GM23338 (cell line): ENCODE measurements at regions not wholly inside any gene's neighbourhood (a gene's known extent, or its start where the extent isn't known, plus 50 kb on each side); places are given as distances from the start of the nearest gene placed in this dataset.

ENCODE experiments used
- ATAC-seq: fragments of 200-7000 bp; cut with Tn5 transposase; 3 replicates; pipeline ENCODE4 v1.9.1; 2020
- DNase-seq: peaks from one replicate; pipeline ENCODE4 v3.0.0-alpha.2; 2015; ENCODE audit warnings: low spot score
- H2AFZ ChIP-seq: fragments of 200-600 bp; sonication (generic); 2 replicates; pipeline ENCODE4 v1.8.0; 2016; ENCODE audit warnings: antibody characterized with exemption, mild to moderate bottlenecking, moderate library complexity
- H3F3A ChIP-seq: fragments of 200-600 bp; sonication (generic); replicated peaks from 2 replicates; pipeline ENCODE4 v1.8.0; 2017; ENCODE audit warnings: antibody characterized with exemption, mixed run types, low read depth
- H3K27ac ChIP-seq: fragments of 200-600 bp; sonication (generic); 2 replicates; pipeline ENCODE4 v1.6.1; 2016; ENCODE audit warnings: low read depth
- H3K27me3 ChIP-seq: fragments of 200-600 bp; sonication (generic); 2 replicates; pipeline ENCODE4 v1.8.0; 2016; ENCODE audit warnings: mild to moderate bottlenecking, mixed run types, moderate library complexity; ENCODE audit not compliant: insufficient read depth
- H3K36me3 ChIP-seq: fragments of 200-600 bp; sonication (generic); 2 replicates; pipeline ENCODE4 v1.8.0; 2016; ENCODE audit warnings: mild to moderate bottlenecking; ENCODE audit not compliant: insufficient read depth
- H3K4me1 ChIP-seq: fragments of 200-600 bp; sonication (generic); 2 replicates; pipeline ENCODE4 v1.8.0; 2016; ENCODE audit warnings: mild to moderate bottlenecking, moderate library complexity; ENCODE audit not compliant: insufficient read depth
- H3K4me2 ChIP-seq: fragments of 200-600 bp; sonication (generic); 2 replicates; pipeline ENCODE4 v1.7.1; 2017; ENCODE audit warnings: mixed run types
- H3K4me3 ChIP-seq: fragments of 200-600 bp; sonication (generic); 2 replicates; pipeline ENCODE4 v1.6.1; 2016; ENCODE audit warnings: mixed run types
- H3K79me2 ChIP-seq: fragments of 200-600 bp; sonication (generic); replicated peaks from 2 replicates; pipeline ENCODE4 v1.8.0; 2017; ENCODE audit warnings: mild to moderate bottlenecking; ENCODE audit not compliant: insufficient read depth
- H3K9me2 ChIP-seq: fragments of 200-600 bp; sonication (generic); 2 replicates; pipeline ENCODE4 v1.8.0; 2017; ENCODE audit not compliant: insufficient read depth
- H4K20me1 ChIP-seq: fragments of 200-600 bp; sonication (generic); replicated peaks from 2 replicates; pipeline ENCODE4 v1.8.0; 2017; ENCODE audit warnings: mild to moderate bottlenecking; ENCODE audit not compliant: insufficient read depth
- H3K27ac Mint-ChIP-seq: 2 replicates; pipeline ENCODE4 v1.8.0; 2020; ENCODE audit warnings: inconsistent platforms, mild to moderate bottlenecking, moderate library complexity, mixed read lengths
- H3K27me3 Mint-ChIP-seq: 3 replicates; pipeline ENCODE4 v1.8.0; 2022; ENCODE audit warnings: low read depth, mild to moderate bottlenecking, moderate library complexity, mixed read lengths, inconsistent platforms; ENCODE audit not compliant: insufficient read depth, poor library complexity
- H3K36me3 Mint-ChIP-seq: 3 replicates; pipeline ENCODE4 v1.8.0; 2021; ENCODE audit warnings: low read depth, mild to moderate bottlenecking, inconsistent platforms, moderate library complexity, mixed read lengths
- H3K4me1 Mint-ChIP-seq: 3 replicates; pipeline ENCODE4 v1.8.0; 2020; ENCODE audit warnings: mild to moderate bottlenecking, inconsistent platforms, mixed read lengths
- H3K4me3 Mint-ChIP-seq: 3 replicates; pipeline ENCODE4 v1.8.0; 2021; ENCODE audit warnings: moderate library complexity, mild to moderate bottlenecking, inconsistent platforms, mixed read lengths
- H3K9me3 Mint-ChIP-seq: 3 replicates; pipeline ENCODE4 v1.8.0; 2020; ENCODE audit warnings: moderate library complexity, mild to moderate bottlenecking, inconsistent platforms, mixed read lengths
- CREB1 ChIP-seq: fragments of 250-450 bp; sonication (Bioruptor Pico); IDR thresholded peaks from 2 replicates; pipeline ENCODE4 v1.5.0; 2020; ENCODE audit warnings: low read depth, mild to moderate bottlenecking, moderate library complexity
- CTCF ChIP-seq, 2 experiments: fragments of 200-600 bp in 1 of 2; sonication (generic) in 1 of 2; conservative IDR thresholded peaks; 2 replicates each; pipeline versions ENCODE4 v1.5.1 to v1.6.1; 2016 to 2017; ENCODE audit warnings: antibody characterized with exemption in 2 of 2, low read depth in 2 of 2, mild to moderate bottlenecking in 2 of 2, moderate library complexity in 1 of 2
- EZH2 ChIP-seq: fragments of 200-600 bp; sonication (generic); IDR thresholded peaks from one replicate; pipeline ENCODE4 v1.8.0; 2017; ENCODE audit warnings: antibody characterized with exemption, mild to moderate bottlenecking, low read depth; ENCODE audit not compliant: unreplicated experiment
- EZH2phosphoT487 ChIP-seq: fragments of 200-600 bp; sonication (generic); IDR thresholded peaks from one replicate; pipeline ENCODE4 v1.8.1; 2018; ENCODE audit warnings: antibody characterized with exemption; ENCODE audit not compliant: unreplicated experiment
- JUNB ChIP-seq: IDR thresholded peaks from one replicate; pipeline ENCODE4 v1.6.1; 2016; ENCODE audit warnings: antibody characterized with exemption; ENCODE audit not compliant: unreplicated experiment
- NANOG ChIP-seq: IDR thresholded peaks from 2 replicates; pipeline ENCODE4 v1.6.1; 2016; ENCODE audit warnings: antibody characterized with exemption, borderline replicate concordance
- POLR2AphosphoS5 ChIP-seq: IDR thresholded peaks from 2 replicates; pipeline ENCODE4 v1.6.1; 2016; ENCODE audit warnings: antibody characterized with exemption, low read depth
- STAT1 ChIP-seq: IDR thresholded peaks from one replicate; pipeline ENCODE4 v1.6.1; 2016; ENCODE audit warnings: antibody characterized with exemption; ENCODE audit not compliant: unreplicated experiment
- ZNF114 ChIP-seq: fragments of 250-450 bp; sonication (Bioruptor Pico); IDR thresholded peaks from 2 replicates; pipeline ENCODE4 v1.5.0; 2020; ENCODE audit warnings: mild to moderate bottlenecking, moderate library complexity
- ZNF331 ChIP-seq: fragments of 250-450 bp; sonication (Bioruptor Pico); IDR thresholded peaks from 2 replicates; pipeline ENCODE4 v1.5.0; 2020; ENCODE audit warnings: low read depth, mild to moderate bottlenecking, moderate library complexity
- TF ChIP-seq, protein P1 (sequence below): IDR thresholded peaks from 2 replicates; pipeline ENCODE4 v1.6.1; 2016; ENCODE audit warnings: antibody characterized with exemption
- TF ChIP-seq, protein P2 (sequence below): fragments of 250-450 bp; sonication (Bioruptor Pico); IDR thresholded peaks from 2 replicates; pipeline ENCODE4 v1.5.0; 2020; ENCODE audit warnings: mild to moderate bottlenecking, moderate library complexity

GRCh38 chr1:166464333-166464732 is 297.5 kb upstream of the FAM78B start (continued):
- TF ChIP-seq JUNB: no peak
- no peak for TF ChIP-seq POLR2AphosphoS5
- no peak for TF ChIP-seq CTCF (conservative IDR thresholded peaks at IDR 0.05; ENCODE audit: low read depth in 2 of 2)
- TF ChIP-seq EZH2phosphoT487: no peak
- TF ChIP-seq ZNF114 (CRISPR knock-in tag): no peak
- no peak for TF ChIP-seq ZNF331 (CRISPR knock-in tag)
- TF ChIP-seq EZH2: no peak
- TF ChIP-seq NANOG: no peak
- TF ChIP-seq, protein P1, sequence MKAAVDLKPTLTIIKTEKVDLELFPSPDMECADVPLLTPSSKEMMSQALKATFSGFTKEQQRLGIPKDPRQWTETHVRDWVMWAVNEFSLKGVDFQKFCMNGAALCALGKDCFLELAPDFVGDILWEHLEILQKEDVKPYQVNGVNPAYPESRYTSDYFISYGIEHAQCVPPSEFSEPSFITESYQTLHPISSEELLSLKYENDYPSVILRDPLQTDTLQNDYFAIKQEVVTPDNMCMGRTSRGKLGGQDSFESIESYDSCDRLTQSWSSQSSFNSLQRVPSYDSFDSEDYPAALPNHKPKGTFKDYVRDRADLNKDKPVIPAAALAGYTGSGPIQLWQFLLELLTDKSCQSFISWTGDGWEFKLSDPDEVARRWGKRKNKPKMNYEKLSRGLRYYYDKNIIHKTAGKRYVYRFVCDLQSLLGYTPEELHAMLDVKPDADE: no peak
- no peak for TF ChIP-seq CREB1 (CRISPR knock-in tag)
- no peak for TF ChIP-seq STAT1

DNA sequence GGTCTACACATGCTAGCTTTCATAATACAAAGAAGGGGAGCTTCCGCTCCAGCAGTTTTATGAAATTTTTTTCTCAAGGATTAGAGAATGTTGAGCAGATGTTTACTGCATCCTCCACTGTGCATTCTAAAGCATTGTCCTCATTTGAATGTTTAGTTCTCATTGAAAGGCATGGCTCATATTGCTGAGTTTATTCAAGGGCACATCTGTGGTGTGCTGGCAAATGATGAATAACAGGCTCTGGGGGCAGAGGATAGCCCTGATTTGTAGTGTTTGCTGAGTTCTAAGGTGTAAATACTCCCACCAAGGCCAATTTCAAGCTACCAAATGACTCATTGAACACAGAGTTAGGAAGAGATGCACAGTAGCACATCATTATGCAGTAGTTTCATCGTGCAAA is 303.2 kb upstream of the FAM78B start:
- Histone ChIP-seq H3K36me3 (no peaks in the 10 kb centered on the region), H3K27ac (no peak overlapping the region), H3K4me1 (no peaks in the 10 kb centered on the region), H4K20me1 (no peaks in the 10 kb centered on the region), H2AFZ (no peak overlapping the region), H3K4me2 (no peak overlapping the region), H3K4me3 (no peak overlapping the region), H3F3A (no peaks in the 10 kb centered on the region), H3K27me3 (no peaks in the 10 kb centered on the region), H3K9me2 (no peaks in the 10 kb centered on the region), H3K79me2 (no peaks in the 10 kb centered on the region)
- DNase-seq: no peak
- Mint-ChIP-seq H3K4me1 (peaks cover 18% of the 10 kb centered on the region), H3K27ac (no peak overlapping the region), H3K9me3 (peaks cover 6% of the 10 kb centered on the region; the same call in 2 of the 3 replicates), H3K36me3 (no peaks in the 10 kb centered on the region; the same call in 2 of the 3 replicates), H3K27me3 (peaks cover 5% of the 10 kb centered on the region), H3K4me3 (no peak overlapping the region)
- no peak for ATAC-seq
- TF ChIP-seq CTCF (conservative IDR thresholded peaks at IDR 0.05; ENCODE audit: low read depth in 2 of 2) (no peak), ZNF331 (CRISPR knock-in tag) (no peak), EZH2 (no peak), NANOG (no peak)
- TF ChIP-seq, protein P2, sequence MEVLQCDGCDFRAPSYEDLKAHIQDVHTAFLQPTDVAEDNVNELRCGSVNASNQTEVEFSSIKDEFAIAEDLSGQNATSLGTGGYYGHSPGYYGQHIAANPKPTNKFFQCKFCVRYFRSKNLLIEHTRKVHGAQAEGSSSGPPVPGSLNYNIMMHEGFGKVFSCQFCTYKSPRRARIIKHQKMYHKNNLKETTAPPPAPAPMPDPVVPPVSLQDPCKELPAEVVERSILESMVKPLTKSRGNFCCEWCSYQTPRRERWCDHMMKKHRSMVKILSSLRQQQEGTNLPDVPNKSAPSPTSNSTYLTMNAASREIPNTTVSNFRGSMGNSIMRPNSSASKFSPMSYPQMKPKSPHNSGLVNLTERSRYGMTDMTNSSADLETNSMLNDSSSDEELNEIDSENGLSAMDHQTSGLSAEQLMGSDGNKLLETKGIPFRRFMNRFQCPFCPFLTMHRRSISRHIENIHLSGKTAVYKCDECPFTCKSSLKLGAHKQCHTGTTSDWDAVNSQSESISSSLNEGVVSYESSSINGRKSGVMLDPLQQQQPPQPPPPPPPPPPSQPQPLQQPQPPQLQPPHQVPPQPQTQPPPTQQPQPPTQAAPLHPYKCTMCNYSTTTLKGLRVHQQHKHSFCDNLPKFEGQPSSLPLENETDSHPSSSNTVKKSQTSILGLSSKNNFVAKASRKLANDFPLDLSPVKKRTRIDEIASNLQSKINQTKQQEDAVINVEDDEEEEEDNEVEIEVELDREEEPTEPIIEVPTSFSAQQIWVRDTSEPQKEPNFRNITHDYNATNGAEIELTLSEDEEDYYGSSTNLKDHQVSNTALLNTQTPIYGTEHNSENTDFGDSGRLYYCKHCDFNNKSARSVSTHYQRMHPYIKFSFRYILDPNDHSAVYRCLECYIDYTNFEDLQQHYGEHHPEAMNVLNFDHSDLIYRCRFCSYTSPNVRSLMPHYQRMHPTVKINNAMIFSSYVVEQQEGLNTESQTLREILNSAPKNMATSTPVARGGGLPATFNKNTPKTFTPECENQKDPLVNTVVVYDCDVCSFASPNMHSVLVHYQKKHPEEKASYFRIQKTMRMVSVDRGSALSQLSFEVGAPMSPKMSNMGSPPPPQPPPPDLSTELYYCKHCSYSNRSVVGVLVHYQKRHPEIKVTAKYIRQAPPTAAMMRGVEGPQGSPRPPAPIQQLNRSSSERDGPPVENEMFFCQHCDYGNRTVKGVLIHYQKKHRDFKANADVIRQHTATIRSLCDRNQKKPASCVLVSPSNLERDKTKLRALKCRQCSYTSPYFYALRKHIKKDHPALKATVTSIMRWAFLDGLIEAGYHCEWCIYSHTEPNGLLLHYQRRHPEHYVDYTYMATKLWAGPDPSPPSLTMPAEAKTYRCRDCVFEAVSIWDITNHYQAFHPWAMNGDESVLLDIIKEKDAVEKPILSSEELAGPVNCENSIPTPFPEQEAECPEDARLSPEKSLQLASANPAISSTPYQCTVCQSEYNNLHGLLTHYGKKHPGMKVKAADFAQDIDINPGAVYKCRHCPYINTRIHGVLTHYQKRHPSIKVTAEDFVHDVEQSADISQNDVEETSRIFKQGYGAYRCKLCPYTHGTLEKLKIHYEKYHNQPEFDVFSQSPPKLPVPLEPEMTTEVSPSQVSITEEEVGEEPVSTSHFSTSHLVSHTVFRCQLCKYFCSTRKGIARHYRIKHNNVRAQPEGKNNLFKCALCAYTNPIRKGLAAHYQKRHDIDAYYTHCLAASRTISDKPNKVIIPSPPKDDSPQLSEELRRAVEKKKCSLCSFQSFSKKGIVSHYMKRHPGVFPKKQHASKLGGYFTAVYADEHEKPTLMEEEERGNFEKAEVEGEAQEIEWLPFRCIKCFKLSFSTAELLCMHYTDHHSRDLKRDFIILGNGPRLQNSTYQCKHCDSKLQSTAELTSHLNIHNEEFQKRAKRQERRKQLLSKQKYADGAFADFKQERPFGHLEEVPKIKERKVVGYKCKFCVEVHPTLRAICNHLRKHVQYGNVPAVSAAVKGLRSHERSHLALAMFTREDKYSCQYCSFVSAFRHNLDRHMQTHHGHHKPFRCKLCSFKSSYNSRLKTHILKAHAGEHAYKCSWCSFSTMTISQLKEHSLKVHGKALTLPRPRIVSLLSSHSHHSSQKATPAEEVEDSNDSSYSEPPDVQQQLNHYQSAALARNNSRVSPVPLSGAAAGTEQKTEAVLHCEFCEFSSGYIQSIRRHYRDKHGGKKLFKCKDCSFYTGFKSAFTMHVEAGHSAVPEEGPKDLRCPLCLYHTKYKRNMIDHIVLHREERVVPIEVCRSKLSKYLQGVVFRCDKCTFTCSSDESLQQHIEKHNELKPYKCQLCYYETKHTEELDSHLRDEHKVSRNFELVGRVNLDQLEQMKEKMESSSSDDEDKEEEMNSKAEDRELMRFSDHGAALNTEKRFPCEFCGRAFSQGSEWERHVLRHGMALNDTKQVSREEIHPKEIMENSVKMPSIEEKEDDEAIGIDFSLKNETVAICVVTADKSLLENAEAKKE (CRISPR knock-in tag): no peak
